Esophagus (tissue), 2 donors: ENCODE measurements at regions not wholly inside any gene's neighbourhood (a gene's known extent, or its start where the extent isn't known, plus 50 kb on each side); places are given as distances from the start of the nearest gene placed in this dataset.

ENCODE experiments used
- H3K27ac ChIP-seq, 2 donors: one replicate each; pipeline ENCODE4 v1.5.1; 2013; ENCODE audit warnings: low read depth in 2 of 2, mild to moderate bottlenecking in 2 of 2, inconsistent platforms in 1 of 2, low read length in 1 of 2, moderate library complexity in 1 of 2
- H3K27me3 ChIP-seq, 2 donors: one replicate each; pipeline ENCODE4 v1.6.1; 2013; ENCODE audit warnings: low read length in 2 of 2, control low read depth in 1 of 2, mild to moderate bottlenecking in 1 of 2; ENCODE audit not compliant: insufficient read depth in 2 of 2, control insufficient read depth in 1 of 2
- H3K36me3 ChIP-seq, 2 donors: one replicate each; pipeline ENCODE4 v1.6.1; 2013; ENCODE audit warnings: low read length in 1 of 2; ENCODE audit not compliant: control insufficient read depth in 2 of 2, insufficient read depth in 2 of 2
- H3K4me1 ChIP-seq, 2 donors: one replicate each; pipeline ENCODE4 v1.6.1; 2013; ENCODE audit warnings: low read length in 1 of 2; ENCODE audit not compliant: control insufficient read depth in 2 of 2, insufficient read depth in 2 of 2
- H3K4me3 ChIP-seq, 2 donors: one replicate each; pipeline ENCODE4 v1.5.1; 2013; ENCODE audit warnings: low read length in 2 of 2, mild to moderate bottlenecking in 2 of 2, low read depth in 1 of 2, moderate library complexity in 1 of 2
- H3K9me3 ChIP-seq, 2 donors: one replicate each; pipeline ENCODE4 v1.6.1; 2013; ENCODE audit warnings: mild to moderate bottlenecking in 2 of 2, low read depth in 1 of 2, low read length in 1 of 2, moderate library complexity in 1 of 2; ENCODE audit not compliant: control insufficient read depth in 2 of 2, insufficient read depth in 1 of 2
- WGBS, 2 donors: extraction: QIAGEN DNeasy Blood & Tissue Kit; methylation state at CpG; one replicate each; pipeline ENCODE4 v1.1.7; 2013; 5-methylcytosine and 5-hydroxymethylcytosine counted together
- donor health status: healthy with polysubstance abuse.
- donor health status: Bipolar disorder and iron deficiency.

GRCh38 chr16:79394206-79394605 is 206.3 kb downstream of the MAF start:
- no peaks in the 10 kb centered on the region for H3K27me3 ChIP-seq
- no peaks in the 10 kb centered on the region for H3K4me1 ChIP-seq
- no peak overlapping the region for H3K27ac ChIP-seq
- WGBS, 2 donors = 71 to 74% methylated on average over 3 of the region's 3 CpGs
- H3K9me3 ChIP-seq = no peaks in the 10 kb centered on the region
- no peak overlapping the region for H3K4me3 ChIP-seq
- H3K36me3 ChIP-seq = no peaks in the 10 kb centered on the region

GRCh38 chr16:79393564-79393963 is 207.0 kb downstream of the MAF start:
- Histone ChIP-seq H3K4me1 (no peaks in the 10 kb centered on the region), H3K9me3 (no peaks in the 10 kb centered on the region), H3K36me3 (no peaks in the 10 kb centered on the region), H3K27me3 (no peaks in the 10 kb centered on the region), H3K27ac (no peak overlapping the region), H3K4me3 (no peak overlapping the region)
- WGBS, 2 donors = 67 to 69% methylated on average over 2 of the region's 2 CpGs

DNA sequence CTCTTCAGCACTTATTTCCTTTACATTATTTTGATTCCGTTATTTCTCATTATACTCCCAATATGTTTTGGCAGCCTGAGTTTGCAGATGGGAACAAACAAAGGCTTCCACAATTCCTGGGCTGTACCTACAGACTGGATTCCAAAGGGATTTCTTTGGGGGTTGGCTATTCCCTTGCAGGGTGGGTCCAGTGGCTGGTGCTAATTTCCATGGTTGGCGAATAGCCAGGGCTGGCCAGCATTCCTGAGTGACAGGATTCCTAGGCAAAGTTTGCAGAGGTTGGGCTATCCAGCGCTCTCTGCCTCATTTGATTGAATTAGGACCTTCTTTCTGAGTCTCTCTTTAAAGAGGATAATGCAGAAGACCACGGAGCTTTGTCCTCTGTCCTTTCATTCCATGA is 207.4 kb downstream of the MAF start:
- WGBS, 2 donors = 69 to 77% methylated on average over 4 of the region's 4 CpGs
- H3K27me3 ChIP-seq = no peaks in the 10 kb centered on the region
- H3K36me3 ChIP-seq = no peaks in the 10 kb centered on the region
- no peak overlapping the region for H3K27ac ChIP-seq
- no peak overlapping the region for H3K4me3 ChIP-seq
- no peaks in the 10 kb centered on the region for H3K9me3 ChIP-seq
- no peaks in the 10 kb centered on the region for H3K4me1 ChIP-seq

- Histone ChIP-seq H3K4me1 (no peaks in the 10 kb centered on the region), H3K27me3 (no peaks in the 10 kb centered on the region), H3K9me3 (no peaks in the 10 kb centered on the region), H3K36me3 (no peaks in the 10 kb centered on the region), H3K27ac (no peak overlapping the region), H3K4me3 (no peak overlapping the region)
These were observed 208.5 kb downstream of the MAF start for GRCh38 chr16:79392081-79392480.

DNA sequence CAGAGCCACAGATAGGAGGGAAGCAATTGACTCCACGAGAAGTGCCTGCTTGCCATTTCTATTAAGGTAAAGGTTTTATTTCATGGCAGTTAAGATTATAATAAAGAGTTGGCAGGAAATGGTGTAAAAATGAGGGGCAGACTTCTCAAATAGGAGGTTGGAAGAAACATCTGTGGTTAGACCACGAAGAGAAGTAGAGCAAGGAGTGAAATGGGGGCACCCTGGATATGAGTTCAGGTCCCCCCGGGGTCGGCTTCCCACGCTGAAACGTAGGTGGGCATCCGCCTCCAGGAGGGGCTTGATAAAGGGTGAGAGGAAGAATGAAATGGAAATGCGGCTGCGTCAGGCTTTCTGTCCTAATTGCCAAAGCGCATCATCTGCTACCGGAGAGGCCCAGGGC is 209.1 kb downstream of the MAF start:
- Histone ChIP-seq H3K36me3 (no peaks in the 10 kb centered on the region), H3K27ac (no peak overlapping the region), H3K4me3 (no peak overlapping the region), H3K9me3 (no peaks in the 10 kb centered on the region), H3K4me1 (no peaks in the 10 kb centered on the region), H3K27me3 (no peaks in the 10 kb centered on the region)
- WGBS, 2 donors = 82 to 88% methylated on average over 11 of the region's 11 CpGs

GRCh38 chr16:79390481-79391051 is 210.0 kb downstream of the MAF start:
- no peaks in the 10 kb centered on the region for H3K27me3 ChIP-seq
- no peak overlapping the region for H3K27ac ChIP-seq
- H3K4me3 ChIP-seq = no peak overlapping the region
- WGBS, 2 donors = 75 to 80% methylated on average over 9 of the region's 9 CpGs
- no peaks in the 10 kb centered on the region for H3K36me3 ChIP-seq
- no peaks in the 10 kb centered on the region for H3K9me3 ChIP-seq
- no peaks in the 10 kb centered on the region for H3K4me1 ChIP-seq

GRCh38 chr16:79388396-79388795 is 212.1 kb downstream of the MAF start:
- H3K9me3 ChIP-seq = no peaks in the 10 kb centered on the region
- H3K4me1 ChIP-seq = no peaks in the 10 kb centered on the region
- H3K4me3 ChIP-seq = no peak overlapping the region
- WGBS, 2 donors = 90 to 97% methylated on average over 1 of the region's 1 CpG
- H3K36me3 ChIP-seq = no peaks in the 10 kb centered on the region
- H3K27me3 ChIP-seq = no peaks in the 10 kb centered on the region
- no peak overlapping the region for H3K27ac ChIP-seq

DNA sequence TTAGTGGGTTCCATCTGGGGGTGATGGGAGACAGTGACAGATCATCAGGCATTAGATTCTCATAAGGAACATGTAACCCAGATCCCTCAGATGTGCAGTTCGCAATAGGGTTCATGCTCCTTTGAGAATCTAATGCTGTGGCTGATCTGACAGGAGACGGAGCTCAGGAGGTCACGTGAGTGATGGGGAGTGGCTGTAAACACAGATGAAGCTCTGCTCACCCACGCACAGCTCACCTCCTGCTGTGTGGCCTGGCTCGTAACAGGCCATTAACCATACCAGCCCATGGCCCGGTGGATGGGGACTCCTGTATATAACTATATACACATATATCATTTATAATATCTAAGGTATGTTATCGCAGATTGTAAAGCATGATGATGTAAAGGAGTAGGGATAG is 214.2 kb downstream of the MAF start:
- no peak overlapping the region for H3K27ac ChIP-seq
- WGBS, 2 donors = 95% methylated on average over 7 of the region's 7 CpGs
- H3K36me3 ChIP-seq = no peaks in the 10 kb centered on the region
- H3K9me3 ChIP-seq = no peaks in the 10 kb centered on the region
- H3K4me1 ChIP-seq = no peaks in the 10 kb centered on the region
- H3K27me3 ChIP-seq = no peaks in the 10 kb centered on the region
- no peak overlapping the region for H3K4me3 ChIP-seq

GRCh38 chr16:79381603-79382042 is 218.9 kb downstream of the MAF start:
- H3K27ac ChIP-seq = peak overlapping the region in 1 of 2 donors; percentile 10
- H3K4me3 ChIP-seq = no peak overlapping the region
- no peaks in the 10 kb centered on the region for H3K27me3 ChIP-seq
- 52 to 62% methylated on average over 10 of the region's 10 CpGs for WGBS, 2 donors
- H3K36me3 ChIP-seq = no peaks in the 10 kb centered on the region
- no peaks in the 10 kb centered on the region for H3K9me3 ChIP-seq
- peaks cover 0 to 3% of the 10 kb centered on the region in 2 donors for H3K4me1 ChIP-seq

DNA sequence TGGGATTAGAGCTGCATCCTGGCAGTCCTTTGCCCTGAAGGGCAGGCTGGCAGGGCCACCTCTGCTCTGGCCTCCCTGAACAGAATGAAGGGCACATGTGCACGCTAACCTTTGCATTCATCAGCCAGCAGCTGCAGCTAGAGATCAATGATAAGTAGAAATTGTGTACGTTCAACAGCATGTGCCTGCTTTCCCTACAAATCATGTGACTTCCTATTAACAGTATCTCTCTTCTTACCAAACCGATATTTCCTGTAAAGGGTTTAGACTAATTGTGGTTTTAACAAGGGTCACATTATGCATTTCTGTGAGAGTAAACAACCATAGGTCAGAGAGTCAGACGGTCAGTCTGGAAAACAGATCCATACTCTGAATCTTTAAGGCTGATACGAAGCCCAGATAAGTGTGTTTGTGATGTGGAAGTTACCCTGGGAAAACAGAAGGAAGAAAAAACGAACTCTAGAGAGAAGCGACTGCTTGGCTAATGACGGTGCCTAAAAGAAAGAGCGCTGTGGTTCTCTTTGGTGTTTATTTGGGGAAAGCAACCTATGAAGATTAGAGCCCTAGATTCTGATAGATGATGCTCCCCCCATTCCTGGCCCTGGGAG is 219.4 kb downstream of the MAF start:
- Histone ChIP-seq H3K36me3 (no peaks in the 10 kb centered on the region), H3K4me1 (peaks cover 0 to 3% of the 10 kb centered on the region in 2 donors), H3K4me3 (no peak overlapping the region), H3K27ac (peak overlapping the region in 1 of 2 donors; percentile 10), H3K9me3 (no peaks in the 10 kb centered on the region), H3K27me3 (no peaks in the 10 kb centered on the region)
- WGBS, 2 donors = 37 to 60% methylated on average over 9 of the region's 9 CpGs
